Bronchial epithelial cell (primary cell): ENCODE measurements at regions not wholly inside any gene's neighbourhood (a gene's known extent, or its start where the extent isn't known, plus 50 kb on each side); places are given as distances from the start of the nearest gene placed in this dataset.

Experiments
- DNase-seq: peaks from one replicate; pipeline ENCODE4 v3.0.0-alpha.2; 2010; ENCODE audit warnings: low read depth
- FAIRE-seq: peaks from 2 replicates; lab custom pipeline; 2011; peaks lifted over from hg19 to GRCh38; lab: Jason Lieb, UNC
- H3K27me3 ChIP-seq: 2 replicates; pipeline ENCODE4 v1.5.1; 2011; ENCODE audit warnings: low read length; ENCODE audit not compliant: control insufficient read depth, insufficient read depth
- H3K36me3 ChIP-seq: 2 replicates; pipeline ENCODE4 v1.5.1; 2011; ENCODE audit warnings: low read length; ENCODE audit not compliant: control insufficient read depth, insufficient read depth
- H3K4me3 ChIP-seq: 2 replicates; pipeline ENCODE4 v1.5.1; 2011; ENCODE audit warnings: mild to moderate bottlenecking, low read depth, low read length, control low read depth
- CTCF ChIP-seq: IDR thresholded peaks from 2 replicates; pipeline ENCODE4 v1.5.1; 2011; ENCODE audit warnings: mild to moderate bottlenecking, moderate library complexity, low read length, control low read depth, inconsistent platforms; ENCODE audit not compliant: insufficient read depth, severe bottlenecking

GRCh38 chr4:81375745-81376144 lies 96.0 kb downstream of the RASGEF1B start:
- DNase-seq, result no peak
- TF ChIP-seq CTCF, result no peak
- Histone ChIP-seq H3K36me3 (no peaks in the 10 kb centered on the region), H3K4me3 (no peak overlapping the region), H3K27me3 (no peaks in the 10 kb centered on the region)
- FAIRE-seq, result no peak

GRCh38 chr4:81369886-81370285 lies 101.8 kb downstream of the RASGEF1B start:
- DNase-seq (no peak), FAIRE-seq (no peak)
- Histone ChIP-seq H3K36me3 (no peaks in the 10 kb centered on the region), H3K27me3 (no peaks in the 10 kb centered on the region), H3K4me3 (no peak overlapping the region)
- TF ChIP-seq CTCF, result no peak

GRCh38 chr4:81366779-81367178 lies 104.9 kb downstream of the RASGEF1B start:
- no peak for DNase-seq
- Histone ChIP-seq H3K36me3 (no peaks in the 10 kb centered on the region), H3K4me3 (no peak overlapping the region), H3K27me3 (no peaks in the 10 kb centered on the region)
- FAIRE-seq, result no peak
- TF ChIP-seq CTCF, result no peak

DNA sequence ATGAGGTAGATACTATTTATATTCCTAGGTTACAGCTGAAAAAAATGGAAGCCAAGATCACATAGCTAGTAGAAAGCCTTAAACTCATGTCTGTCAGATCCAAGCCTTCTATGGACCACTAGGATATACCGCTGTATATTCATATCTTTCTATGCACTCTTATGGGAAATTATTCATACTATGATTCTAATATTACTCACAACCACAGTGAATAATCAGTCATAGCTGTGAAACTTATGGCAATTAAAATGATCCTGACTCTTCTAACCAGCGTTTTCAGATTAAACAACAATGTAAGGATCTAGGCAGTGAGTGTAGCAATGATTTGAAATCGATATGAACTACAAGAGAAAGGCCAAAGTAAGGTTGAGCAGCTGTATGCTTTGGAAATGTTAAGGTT lies 111.0 kb downstream of the RASGEF1B start:
- Histone ChIP-seq H3K27me3 (no peaks in the 10 kb centered on the region), H3K4me3 (no peak overlapping the region), H3K36me3 (no peaks in the 10 kb centered on the region)
- no peak for TF ChIP-seq CTCF
- DNase-seq (peak; percentile 77), FAIRE-seq (no peak)

DNA sequence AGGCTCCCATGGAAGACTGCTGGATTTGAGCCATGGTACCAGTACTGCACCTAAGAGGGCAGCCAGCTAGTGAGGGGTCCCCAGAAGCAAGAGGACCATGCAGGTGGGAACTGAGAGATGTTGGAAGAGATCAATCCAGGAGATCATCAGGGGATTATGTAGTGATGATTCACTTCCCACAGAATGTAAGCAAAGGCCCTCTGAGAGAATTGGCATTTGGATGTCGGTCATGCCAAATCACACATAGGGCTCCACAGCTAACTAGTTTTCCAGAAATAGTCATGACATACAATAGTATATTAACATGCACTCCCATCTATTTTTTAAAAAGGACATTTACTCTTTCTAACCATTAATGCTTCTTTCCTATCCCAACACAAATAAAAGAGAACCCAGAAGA lies 112.5 kb downstream of the RASGEF1B start:
- no peak for DNase-seq
- no peak for FAIRE-seq
- no peak overlapping the region for H3K4me3 ChIP-seq
- no peaks in the 10 kb centered on the region for H3K27me3 ChIP-seq
- no peak for TF ChIP-seq CTCF
- no peaks in the 10 kb centered on the region for H3K36me3 ChIP-seq

DNA sequence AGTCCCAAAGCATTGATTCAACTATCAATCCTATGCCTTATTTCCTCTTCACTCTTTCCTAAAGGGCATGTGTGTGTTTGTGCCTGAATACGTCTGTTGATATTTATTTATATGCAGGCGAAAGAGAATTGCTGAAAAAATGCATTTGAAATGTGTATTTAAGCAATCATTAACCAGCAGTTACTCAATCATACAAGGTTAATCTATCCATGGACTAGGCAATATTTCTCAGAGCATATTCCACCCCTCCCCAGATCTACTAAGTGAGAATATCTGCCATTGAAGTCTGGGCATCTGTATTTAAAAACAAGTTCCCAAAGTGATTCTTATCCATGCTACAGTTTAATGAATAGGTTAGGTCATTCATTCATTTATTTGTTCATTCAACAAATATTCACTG lies 113.6 kb downstream of the RASGEF1B start:
- no peaks in the 10 kb centered on the region for H3K27me3 ChIP-seq
- DNase-seq (no peak), FAIRE-seq (no peak)
- H3K36me3 ChIP-seq, result no peaks in the 10 kb centered on the region
- no peak for TF ChIP-seq CTCF
- no peak overlapping the region for H3K4me3 ChIP-seq
